ENCODE measurements at regions not wholly inside any gene's neighbourhood (a gene's known extent, or its start where the extent isn't known, plus 50 kb on each side); places are given as distances from the start of the nearest gene placed in this dataset.

DNA sequence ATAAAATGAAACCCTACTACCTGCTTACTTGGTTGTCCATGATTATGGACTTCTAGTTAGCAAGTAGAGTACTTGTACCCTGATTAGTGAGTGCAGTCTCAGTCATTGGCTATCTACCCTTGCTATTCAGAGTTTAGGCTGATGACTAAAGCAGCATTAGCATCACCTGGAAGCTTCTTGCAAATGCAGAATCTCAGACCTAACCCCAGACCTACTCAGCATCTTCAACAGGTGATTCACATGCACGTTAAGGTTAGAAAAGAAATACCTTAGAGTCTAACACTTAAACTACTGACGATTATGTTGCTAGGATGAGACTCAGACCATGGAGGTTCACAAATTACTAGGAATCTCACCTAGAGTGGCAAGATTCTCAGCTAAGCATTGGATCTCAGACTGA lies 399.9 kb upstream of the FANCL start:
- in situ Hi-C loops (cut with MboI) (no loop called here), intact Hi-C loops (cut with micrococcal nuclease; ENCODE audit: unreplicated experiment) (no loop called here)
- ChIA-PET SMC1A (ENCODE audit: uncharacterized antibody, unreplicated experiment) (no interaction called here), RAD21 (ENCODE audit: unreplicated experiment) (no interaction called here), CTCF (no interaction called here), POLR2A (no interaction called here)
- Histone ChIP-seq H4K20me1 (ENCODE audit: control insufficient read depth, insufficient read depth) (no peaks in the 10 kb centered on the region), H3K27me3 (replicated peaks in 1 of 2; ENCODE audit: control insufficient read depth in 2 of 2, insufficient read depth in 2 of 2, low read length in 1 of 2) (no peaks in the 10 kb centered on the region), H3K4me2 (ENCODE audit: control insufficient read depth, insufficient read depth) (no peak overlapping the region), H2AFZ (ENCODE audit: control insufficient read depth, low read depth, low read length) (no peak overlapping the region), H3K9ac (ENCODE audit: control insufficient read depth, insufficient read depth, low read length) (no peak overlapping the region), H3K36me3 (ENCODE audit: control insufficient read depth in 2 of 2, insufficient read depth in 2 of 2, low read length in 1 of 2) (no peaks in the 10 kb centered on the region), H3K9me3 (replicated peaks; ENCODE audit: control insufficient read depth, insufficient read depth, low read length) (no peaks in the 10 kb centered on the region), H3K4me1 (ENCODE audit: control insufficient read depth, insufficient read depth, low read length) (no peaks in the 10 kb centered on the region), H3K27ac (ENCODE audit: control insufficient read depth, insufficient read depth) (no peak overlapping the region), H3K4me3 (no peak overlapping the region), H3K79me2 (ENCODE audit: control insufficient read depth, insufficient read depth, low read length) (no peaks in the 10 kb centered on the region)
- TF ChIP-seq RELA (IDR thresholded peaks at IDR 0.05; ENCODE audit: borderline replicate concordance, partially characterized antibody), result no peak
- TF ChIP-seq BCLAF1 (IDR thresholded peaks at IDR 0.05), result no peak
- no peak for TF ChIP-seq SUPT20H (IDR thresholded peaks at IDR 0.05; ENCODE audit: borderline replicate concordance, control insufficient read depth, low read depth, low read length)
- TF ChIP-seq ASH2L (IDR thresholded peaks at IDR 0.05; ENCODE audit: borderline replicate concordance, low read depth), result no peak
- no peak for DNase-seq (ENCODE audit: low read depth, low spot score)
- FAIRE-seq, result no peak
- BruUV-seq (replicated peaks), result no TSS peak
- WGBS (ENCODE audit: insufficient coverage, insufficient replicate concordance, low lambda C conversion rate, missing lambda C conversion rate), result 6% methylated on average over 2 of the region's 2 CpGs
- ATAC-seq, result no peak

DNA sequence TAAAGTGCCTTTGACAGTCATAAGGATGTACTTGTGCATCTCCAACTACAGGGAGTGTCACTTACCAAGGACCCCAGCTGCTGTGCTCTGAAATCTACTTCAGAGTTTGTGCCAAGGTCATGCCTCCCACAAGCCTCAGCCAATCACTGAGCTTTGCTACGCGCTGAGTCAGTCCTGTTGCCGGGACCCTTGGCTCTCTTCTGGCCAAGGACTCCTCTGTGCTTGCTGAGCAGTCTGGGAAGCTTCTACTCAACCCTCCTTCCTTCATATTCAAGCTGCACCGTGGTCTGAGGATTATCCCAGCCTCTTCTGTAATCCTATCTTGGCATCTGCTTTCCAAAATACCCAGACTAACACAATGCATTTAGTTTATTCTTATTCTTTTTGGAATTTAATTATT lies 398.9 kb upstream of the FANCL start:
- no peak for DNase-seq (ENCODE audit: low read depth, low spot score)
- no peaks in the 10 kb centered on the region for H4K20me1 ChIP-seq (ENCODE audit: control insufficient read depth, insufficient read depth)
- POLR2A ChIA-PET, result no interaction called here
- no peaks in the 10 kb centered on the region for H3K27me3 ChIP-seq (replicated peaks in 1 of 2; ENCODE audit: control insufficient read depth in 2 of 2, insufficient read depth in 2 of 2, low read length in 1 of 2)
- in situ Hi-C loops (cut with MboI) (no loop called here), intact Hi-C loops (cut with micrococcal nuclease; ENCODE audit: unreplicated experiment) (no loop called here)
- H3K36me3 ChIP-seq (ENCODE audit: control insufficient read depth in 2 of 2, insufficient read depth in 2 of 2, low read length in 1 of 2), result no peaks in the 10 kb centered on the region
- no peaks in the 10 kb centered on the region for H3K79me2 ChIP-seq (ENCODE audit: control insufficient read depth, insufficient read depth, low read length)
- no peak overlapping the region for H2AFZ ChIP-seq (ENCODE audit: control insufficient read depth, low read depth, low read length)
- no peaks in the 10 kb centered on the region for H3K4me1 ChIP-seq (ENCODE audit: control insufficient read depth, insufficient read depth, low read length)
- SMC1A ChIA-PET (ENCODE audit: uncharacterized antibody, unreplicated experiment), result no interaction called here
- no peak overlapping the region for H3K27ac ChIP-seq (ENCODE audit: control insufficient read depth, insufficient read depth)
- no peak overlapping the region for H3K4me2 ChIP-seq (ENCODE audit: control insufficient read depth, insufficient read depth)
- RAD21 ChIA-PET (ENCODE audit: unreplicated experiment), result no interaction called here
- no peak overlapping the region for H3K4me3 ChIP-seq
- no TSS peak for BruUV-seq (replicated peaks)
- CTCF ChIA-PET, result no interaction called here
- WGBS (ENCODE audit: insufficient coverage, insufficient replicate concordance, low lambda C conversion rate, missing lambda C conversion rate), result 33% methylated on average over 4 of the region's 4 CpGs
- no peak for ATAC-seq
- H3K9me3 ChIP-seq (replicated peaks; ENCODE audit: control insufficient read depth, insufficient read depth, low read length), result no peaks in the 10 kb centered on the region
- H3K9ac ChIP-seq (ENCODE audit: control insufficient read depth, insufficient read depth, low read length), result no peak overlapping the region
- no peak for FAIRE-seq
- TF ChIP-seq MEF2A (IDR thresholded peaks at IDR 0.05; ENCODE audit: insufficient read depth, low read depth, low read length) (no peak), CBFB (IDR thresholded peaks at IDR 0.05; ENCODE audit: low read depth) (no peak), EGR1 (IDR thresholded peaks at IDR 0.05; ENCODE audit: borderline replicate concordance in 1 of 2, low read depth in 2 of 2, low read length in 2 of 2) (no peak), RUNX3 (IDR thresholded peaks at IDR 0.05; ENCODE audit: low read length) (no peak), ASH2L (IDR thresholded peaks at IDR 0.05; ENCODE audit: borderline replicate concordance, low read depth) (no peak), ZNF384 (IDR thresholded peaks at IDR 0.05; ENCODE audit: borderline replicate concordance, low read depth, low read length) (no peak), YY1 (IDR thresholded peaks at IDR 0.05; ENCODE audit: low read depth, low read length) (no peak)
- TF ChIP-seq, protein P1, sequence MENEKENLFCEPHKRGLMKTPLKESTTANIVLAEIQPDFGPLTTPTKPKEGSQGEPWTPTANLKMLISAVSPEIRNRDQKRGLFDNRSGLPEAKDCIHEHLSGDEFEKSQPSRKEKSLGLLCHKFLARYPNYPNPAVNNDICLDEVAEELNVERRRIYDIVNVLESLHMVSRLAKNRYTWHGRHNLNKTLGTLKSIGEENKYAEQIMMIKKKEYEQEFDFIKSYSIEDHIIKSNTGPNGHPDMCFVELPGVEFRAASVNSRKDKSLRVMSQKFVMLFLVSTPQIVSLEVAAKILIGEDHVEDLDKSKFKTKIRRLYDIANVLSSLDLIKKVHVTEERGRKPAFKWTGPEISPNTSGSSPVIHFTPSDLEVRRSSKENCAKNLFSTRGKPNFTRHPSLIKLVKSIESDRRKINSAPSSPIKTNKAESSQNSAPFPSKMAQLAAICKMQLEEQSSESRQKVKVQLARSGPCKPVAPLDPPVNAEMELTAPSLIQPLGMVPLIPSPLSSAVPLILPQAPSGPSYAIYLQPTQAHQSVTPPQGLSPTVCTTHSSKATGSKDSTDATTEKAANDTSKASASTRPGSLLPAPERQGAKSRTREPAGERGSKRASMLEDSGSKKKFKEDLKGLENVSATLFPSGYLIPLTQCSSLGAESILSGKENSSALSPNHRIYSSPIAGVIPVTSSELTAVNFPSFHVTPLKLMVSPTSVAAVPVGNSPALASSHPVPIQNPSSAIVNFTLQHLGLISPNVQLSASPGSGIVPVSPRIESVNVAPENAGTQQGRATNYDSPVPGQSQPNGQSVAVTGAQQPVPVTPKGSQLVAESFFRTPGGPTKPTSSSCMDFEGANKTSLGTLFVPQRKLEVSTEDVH (IDR thresholded peaks at IDR 0.05; ENCODE audit: low read depth, partially characterized antibody), result no peak

All from GM12878 (cell line).